NOMO-1 treated with dmso at 0.1 percent for 144 hours (cell line): ENCODE measurements at regions not wholly inside any gene's neighbourhood (a gene's known extent, or its start where the extent isn't known, plus 50 kb on each side); places are given as distances from the start of the nearest gene placed in this dataset.
"Not testable (repeated sequence)": the region's sequence is repeated elsewhere in the genome, so short reads cannot be mapped to it uniquely, and the experiment has no call there.

ENCODE experiments used
- DNase-seq: peaks from one replicate; lab custom pipeline; 2025; ENCODE audit not compliant: unreplicated experiment; lab: John Stamatoyannopoulos, UW

DNA sequence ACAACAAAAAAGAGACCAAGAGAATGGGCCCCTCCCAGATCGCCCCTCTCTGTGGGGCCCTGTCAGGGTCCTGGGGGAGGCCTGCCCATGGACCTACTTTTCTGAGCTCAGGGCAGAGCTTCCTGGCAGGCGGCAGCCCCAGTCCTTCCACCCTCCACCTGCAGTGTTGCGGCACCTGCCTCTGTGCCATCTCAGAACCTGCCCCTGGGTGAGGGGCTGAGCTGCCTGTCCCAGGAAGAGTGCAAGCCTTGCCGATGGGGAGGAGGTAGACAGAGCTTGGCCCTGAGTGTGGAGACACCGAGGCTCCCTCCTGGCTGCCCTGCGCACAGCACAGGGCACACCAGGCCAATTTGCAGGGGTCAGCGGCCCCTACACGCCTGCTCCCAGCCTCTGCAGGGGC, 67.5 kb downstream of the UNCX start:
- no peak for DNase-seq

- no peak for DNase-seq
Measured at GRCh38 chr7:1300636-1301035, 68.0 kb downstream of the UNCX start.

DNA sequence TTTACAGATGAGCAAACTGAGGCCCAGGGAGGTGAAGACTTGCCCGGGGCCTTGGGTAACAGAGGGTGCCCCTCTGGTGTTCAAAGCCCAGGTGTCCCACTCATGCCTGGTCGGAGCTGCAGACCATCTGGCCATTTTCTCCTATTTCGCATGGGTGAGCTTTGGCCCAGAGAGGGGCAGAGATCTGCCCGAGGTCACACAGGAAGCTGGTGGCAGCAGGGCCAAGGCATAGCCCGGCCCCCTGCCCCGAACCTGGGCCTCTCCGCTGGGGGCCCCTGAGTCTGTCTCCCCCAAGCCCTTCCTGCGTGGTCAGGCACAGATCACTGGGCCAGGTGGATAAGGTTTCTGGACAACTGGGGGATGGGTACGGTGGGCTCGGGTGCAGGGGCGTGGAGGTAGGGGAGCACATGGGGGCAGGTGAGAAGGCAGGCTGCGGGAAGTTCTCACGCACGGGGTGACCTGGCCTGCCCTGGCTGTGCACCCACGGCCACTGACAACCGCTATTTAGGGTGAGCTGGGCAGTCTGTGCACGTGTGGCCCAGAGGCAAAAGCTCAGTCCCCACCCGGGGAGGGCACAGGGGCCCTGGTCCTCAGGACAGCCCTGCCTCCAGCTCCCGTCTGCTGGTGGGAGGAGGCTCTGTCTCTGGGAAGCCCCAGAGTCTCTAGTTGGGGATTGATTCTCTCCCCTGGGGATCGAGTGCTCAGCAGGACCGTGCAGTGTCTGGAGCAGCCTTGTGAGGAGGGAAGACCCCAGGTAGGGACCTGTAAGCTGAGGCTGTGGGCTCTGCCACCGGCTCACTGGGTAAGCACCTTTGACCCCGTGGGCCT, 68.6 kb downstream of the UNCX start:
- DNase-seq, result no peak

DNA sequence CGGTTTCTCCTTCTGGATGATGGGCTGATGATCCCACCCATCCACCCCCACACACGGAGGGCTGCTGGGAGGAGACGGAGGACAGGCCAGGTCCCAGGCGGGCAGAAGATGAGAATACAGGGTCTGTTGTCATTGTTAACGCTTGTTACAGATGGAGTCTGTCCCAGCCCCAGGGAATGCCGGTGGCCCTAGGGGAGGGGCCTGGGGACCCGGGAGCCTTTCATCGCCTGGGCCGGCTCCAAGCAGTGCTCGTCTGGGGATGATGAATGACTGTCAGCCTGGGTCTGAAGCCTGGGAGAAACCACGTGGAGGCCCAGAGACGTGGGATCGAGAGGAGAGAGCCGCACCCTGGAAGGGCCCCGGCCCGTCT, 69.2 kb downstream of the UNCX start:
- no peak for DNase-seq

DNA sequence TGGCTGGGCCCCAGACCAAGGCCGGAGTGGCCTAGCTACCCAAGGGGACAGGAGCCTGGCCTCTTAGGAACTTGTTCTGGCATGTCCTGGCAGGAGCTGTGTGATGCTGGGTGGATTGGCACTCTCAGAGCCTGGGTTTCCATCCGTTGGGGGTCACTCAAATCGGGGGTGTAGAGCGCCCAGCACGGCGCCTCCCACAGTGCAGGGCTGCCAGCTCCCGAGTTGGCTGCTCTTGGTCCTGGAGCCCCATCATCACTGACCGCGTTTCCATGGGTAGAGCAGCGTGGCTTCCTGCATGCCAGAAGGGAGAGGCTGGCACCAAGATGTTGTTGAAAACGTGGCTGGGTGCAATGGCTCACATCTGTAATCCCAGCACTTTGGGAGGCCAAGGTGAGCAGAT, 70.3 kb downstream of the UNCX start:
- no peak for DNase-seq

DNA sequence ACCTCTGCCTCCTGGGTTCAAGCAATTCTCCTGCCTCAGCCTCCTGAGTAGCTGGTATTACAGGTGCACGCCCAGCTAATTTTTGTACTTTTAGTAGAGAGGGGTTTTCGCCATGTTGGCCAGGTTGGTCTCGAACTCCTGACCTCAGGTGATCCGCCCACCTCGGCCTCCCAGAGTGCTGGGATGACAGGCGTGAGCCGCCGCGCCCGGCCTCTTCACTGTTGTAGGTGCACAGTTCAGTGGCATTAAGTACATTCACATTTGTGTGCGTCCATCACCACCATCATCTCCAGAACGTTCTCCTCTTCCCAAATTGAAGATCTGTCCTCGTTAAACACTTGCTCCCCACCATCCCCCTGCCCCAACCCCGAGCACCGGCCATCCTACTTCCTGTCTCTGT, 71.3 kb downstream of the UNCX start:
- not testable (repeated sequence) for DNase-seq

DNA sequence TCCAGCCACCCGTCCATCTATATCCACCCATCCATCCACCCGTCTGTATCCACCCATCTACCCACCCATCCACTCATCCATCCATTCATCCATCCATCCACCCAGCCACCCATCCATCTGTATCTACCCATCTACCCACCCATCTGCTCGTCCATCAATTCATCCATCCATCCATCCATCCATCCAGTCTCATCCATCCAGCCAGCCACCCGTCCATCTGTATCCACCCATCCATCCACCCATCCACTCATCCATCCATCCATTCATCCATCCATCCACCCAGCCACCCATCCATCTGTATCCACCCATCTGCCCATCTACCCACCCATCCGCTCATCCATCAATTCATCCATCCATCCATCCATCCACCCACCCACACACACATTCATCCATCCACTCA, 73.2 kb downstream of the UNCX start:
- no peak for DNase-seq

DNA sequence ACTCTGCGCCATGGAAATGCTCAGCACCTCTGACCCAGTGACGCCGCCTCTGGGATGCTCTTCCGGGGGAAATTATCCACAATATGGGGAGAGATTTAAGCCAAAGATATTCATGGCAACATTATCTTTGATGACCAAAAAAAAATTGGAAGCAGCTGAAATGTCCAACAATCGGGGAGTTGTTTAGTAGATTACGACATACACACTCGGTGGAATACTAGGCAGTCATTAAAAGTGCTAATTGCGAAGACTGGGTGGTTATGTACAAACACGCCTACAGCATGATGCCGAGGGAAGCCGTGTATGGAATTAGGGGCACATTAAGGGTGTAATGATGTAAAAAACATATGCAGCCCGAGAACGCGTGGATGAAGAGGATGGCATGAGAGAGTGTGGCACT, 75.2 kb downstream of the UNCX start:
- no peak for DNase-seq

DNA sequence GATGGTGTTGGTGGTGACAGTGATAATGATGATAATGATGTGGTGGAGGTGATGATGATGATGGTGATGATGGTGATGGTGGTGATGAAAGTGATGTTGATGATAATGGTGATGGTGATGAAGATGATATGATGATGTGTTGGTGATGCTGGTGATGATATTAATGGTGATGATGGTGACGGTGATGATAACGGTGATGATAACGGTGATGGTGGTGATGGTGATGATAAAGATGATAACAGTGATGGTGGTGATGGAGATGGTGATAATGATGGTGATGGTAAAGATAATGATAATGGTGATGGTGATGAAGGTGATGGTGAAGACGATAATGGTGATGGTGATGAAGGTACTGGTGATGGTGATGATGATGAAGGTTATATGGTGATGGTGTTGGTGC, 76.6 kb downstream of the UNCX start:
- no peak for DNase-seq

DNA sequence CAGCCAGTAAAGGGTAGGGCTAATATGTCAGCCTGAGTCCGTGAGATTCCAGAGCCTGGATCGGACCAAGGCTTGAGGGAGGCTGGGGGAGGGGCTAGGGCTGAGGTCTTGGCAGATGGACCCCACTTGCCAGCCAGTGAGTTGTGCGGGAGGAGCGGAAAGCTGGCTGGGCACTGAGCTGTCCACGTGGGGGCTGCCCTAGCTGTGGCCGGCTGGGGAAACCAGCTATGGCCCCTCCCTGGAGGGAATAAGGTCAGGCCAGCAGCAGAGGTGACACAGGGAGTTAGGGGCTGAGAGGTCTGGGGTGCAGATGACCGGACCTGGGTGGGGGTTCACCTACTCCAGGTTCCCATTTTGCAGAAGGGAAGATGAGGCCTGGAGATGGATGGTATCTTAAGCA, 77.3 kb downstream of the UNCX start:
- DNase-seq, result no peak

GRCh38 chr7:1310936-1311335, 78.3 kb downstream of the UNCX start:
- no peak for DNase-seq

GRCh38 chr7:1311406-1312135, 78.9 kb downstream of the UNCX start:
- DNase-seq, result no peak

DNA sequence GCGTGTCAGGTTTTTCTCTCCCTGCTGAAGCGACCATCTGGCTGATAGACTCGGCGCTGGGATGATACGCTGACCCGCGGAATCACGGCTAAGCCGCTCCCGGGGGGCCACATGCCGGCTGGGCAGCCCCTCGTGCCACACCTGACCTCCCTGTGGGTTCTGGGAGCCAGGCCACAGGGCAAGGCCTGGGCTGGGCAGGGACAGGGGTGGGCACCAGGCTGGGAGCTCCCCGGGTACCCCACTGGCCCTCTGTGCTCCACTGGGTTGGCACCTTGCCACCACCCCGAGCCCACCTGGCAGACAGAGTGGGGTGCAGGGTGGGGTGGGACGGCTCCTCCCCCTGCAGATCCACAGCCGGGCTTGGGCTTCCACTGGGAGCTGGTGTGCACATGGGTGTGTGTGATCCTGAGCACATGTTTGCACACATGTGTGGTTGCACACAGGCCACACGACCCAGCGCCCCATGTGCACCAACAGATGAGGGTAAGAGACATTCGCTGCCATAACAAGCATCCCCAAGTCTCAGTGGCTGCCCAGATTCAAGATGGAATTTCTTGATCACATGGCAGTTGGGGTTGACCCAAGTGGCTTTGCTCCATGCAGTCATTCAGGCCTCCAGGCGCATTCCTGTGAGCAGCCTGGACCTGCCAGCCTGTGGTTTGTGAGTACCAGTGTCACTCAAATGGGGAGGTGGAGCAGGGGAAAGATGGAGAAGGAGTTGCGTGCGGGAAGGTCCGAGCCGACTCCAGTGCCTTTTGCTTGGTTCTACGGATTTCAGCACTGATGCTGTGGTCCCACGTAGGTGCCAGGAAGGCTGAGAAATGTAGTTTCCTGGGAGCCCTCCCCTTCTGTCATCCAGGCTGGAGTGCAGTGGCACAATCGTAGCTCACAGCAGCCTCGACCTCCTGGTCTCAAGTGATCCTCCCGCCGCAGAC, 79.7 kb downstream of the UNCX start:
- DNase-seq, result no peak

DNA sequence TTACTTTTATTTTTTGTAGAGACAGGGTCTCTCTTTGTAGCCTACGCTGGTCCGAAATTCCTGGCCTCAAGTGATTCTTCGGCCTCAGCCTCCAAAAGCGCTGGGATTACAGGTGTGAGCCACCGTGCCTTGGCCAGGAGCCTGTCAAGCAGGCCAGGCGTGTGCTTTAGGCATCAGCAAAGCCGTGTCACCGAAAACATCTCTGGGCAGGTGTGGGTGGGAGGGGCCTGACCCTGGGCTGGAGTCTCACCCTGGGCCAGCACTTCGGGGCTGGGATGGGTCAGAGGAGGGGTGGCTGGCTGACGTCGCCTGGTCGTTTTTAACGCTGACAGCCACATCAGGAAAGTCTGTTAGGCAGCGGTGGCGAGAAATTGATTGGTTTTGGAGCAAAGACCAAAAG, 80.9 kb downstream of the UNCX start:
- DNase-seq, result no peak

GRCh38 chr7:1314021-1314907, 81.6 kb downstream of the UNCX start:
- DNase-seq, result no peak

- no peak for DNase-seq
Measured at GRCh38 chr7:1314908-1315450, 82.3 kb downstream of the UNCX start.

GRCh38 chr7:1316086-1316485, 83.4 kb downstream of the UNCX start:
- DNase-seq, result no peak

DNA sequence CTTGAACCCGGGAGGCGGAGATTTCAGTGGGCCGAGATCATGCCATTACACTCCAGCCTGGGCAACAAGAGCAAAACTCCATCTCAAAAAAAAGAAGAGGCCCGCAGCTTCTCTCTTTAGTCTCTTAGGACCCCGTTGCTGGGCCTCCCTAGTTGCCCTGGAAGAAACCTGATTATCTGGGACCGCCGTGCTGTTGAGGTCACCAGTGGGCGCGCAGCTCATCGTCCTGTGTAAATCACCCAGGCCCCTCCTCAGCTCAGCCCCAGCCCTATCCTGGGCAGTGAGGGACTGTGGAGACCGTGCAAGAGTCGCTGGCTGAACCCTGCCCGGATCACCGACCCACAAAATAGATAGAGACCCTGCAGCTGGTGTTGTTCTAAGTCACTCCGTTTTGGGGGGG, 85.0 kb downstream of the UNCX start:
- DNase-seq, result no peak

DNA sequence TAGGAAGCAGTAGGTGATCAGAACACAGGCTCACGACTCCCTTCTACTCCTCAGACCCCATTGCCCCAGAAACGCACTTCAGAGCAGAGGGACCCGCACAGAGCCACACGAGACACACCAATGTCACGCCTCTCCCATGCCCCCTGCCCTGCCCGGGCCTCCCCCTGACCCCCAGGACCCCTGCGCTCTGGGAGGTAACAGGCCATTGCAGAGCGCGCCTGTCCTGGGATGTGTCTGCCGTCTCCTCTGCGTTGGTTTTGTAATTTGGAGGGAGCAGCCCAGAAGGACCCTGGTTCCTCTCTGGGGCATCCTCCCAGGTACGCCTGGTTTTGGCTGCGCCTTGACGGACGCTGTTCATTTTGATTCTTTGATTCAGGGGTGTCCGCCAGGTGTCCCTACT, 85.4 kb downstream of the UNCX start:
- no peak for DNase-seq

DNA sequence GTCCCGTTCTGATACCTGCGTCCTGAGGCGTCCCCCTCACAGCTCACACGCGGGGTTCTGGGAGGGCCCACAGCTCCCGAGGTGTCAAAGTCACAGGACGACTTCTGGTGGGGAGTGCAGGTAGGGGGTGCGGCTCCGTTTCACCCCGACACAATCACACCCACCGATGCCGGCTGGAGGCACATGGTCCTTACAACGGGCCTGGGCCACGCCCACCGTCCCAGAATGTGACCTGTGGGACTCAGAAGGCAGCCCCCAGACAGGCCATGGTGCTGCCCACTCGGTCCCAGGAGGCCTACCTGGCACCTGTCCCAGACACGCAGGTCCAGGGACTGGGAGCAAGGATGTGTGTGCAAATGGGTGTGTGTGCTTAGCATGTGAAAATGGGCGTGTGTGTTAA, 86.0 kb downstream of the UNCX start:
- no peak for DNase-seq
